DMS153 treated with DMSO at 0.1 percent for 48 hours (cell line): ENCODE measurements at regions not wholly inside any gene's neighbourhood (a gene's known extent, or its start where the extent isn't known, plus 50 kb on each side); places are given as distances from the start of the nearest gene placed in this dataset.
A peak's percentile ranks its signal among the peaks of the same experiment; 100 is the strongest.
"Not testable (repeated sequence)": the region's sequence is repeated elsewhere in the genome, so short reads cannot be mapped to it uniquely, and the experiment has no call there.

ENCODE experiments used
- DNase-seq: peaks from one replicate; lab custom pipeline; 2025; ENCODE audit not compliant: unreplicated experiment; lab: John Stamatoyannopoulos, UW

GRCh38 chr20:60095456-60095855 lies 137.2 kb downstream of the CDH26 start:
- peak; percentile 62 for DNase-seq

- no peak for DNase-seq
Measured at GRCh38 chr20:60096166-60096565, 137.9 kb downstream of the CDH26 start.

- DNase-seq, result no peak
Measured at GRCh38 chr20:60097285-60097684, 139.1 kb downstream of the CDH26 start.

- no peak for DNase-seq
Measured at GRCh38 chr20:60100780-60101179, 142.6 kb downstream of the CDH26 start.

- no peak for DNase-seq
Measured at GRCh38 chr20:60101201-60101890, 143.1 kb downstream of the CDH26 start.

- no peak for DNase-seq
Measured at GRCh38 chr20:60101891-60102281, 143.7 kb downstream of the CDH26 start.

- no peak for DNase-seq
Measured at GRCh38 chr20:60102665-60103210, 144.5 kb downstream of the CDH26 start.

GRCh38 chr20:60104993-60105803 lies 147.0 kb downstream of the CDH26 start:
- DNase-seq, result no peak

GRCh38 chr20:60106186-60106585 lies 148.0 kb downstream of the CDH26 start:
- DNase-seq, result not testable (repeated sequence)

- no peak for DNase-seq
Measured at GRCh38 chr20:60107621-60108390, 149.6 kb downstream of the CDH26 start.

- no peak for DNase-seq
Measured at GRCh38 chr20:60108397-60108796, 150.2 kb downstream of the CDH26 start.

- DNase-seq, result no peak
Measured at GRCh38 chr20:60113024-60113724, 155.0 kb downstream of the CDH26 start.

- DNase-seq, result no peak
Measured at GRCh38 chr20:60113771-60114170, 155.5 kb downstream of the CDH26 start.

GRCh38 chr20:60115451-60115850 lies 157.2 kb downstream of the CDH26 start:
- no peak for DNase-seq

GRCh38 chr20:60116128-60116909 lies 158.1 kb downstream of the CDH26 start:
- no peak for DNase-seq

- no peak for DNase-seq
Measured at GRCh38 chr20:60117065-60117464, 158.8 kb downstream of the CDH26 start.

- no peak for DNase-seq
Measured at GRCh38 chr20:60121903-60122302, 163.7 kb downstream of the CDH26 start.

- DNase-seq, result no peak
Measured at GRCh38 chr20:60122671-60123070, 164.4 kb downstream of the CDH26 start.

GRCh38 chr20:60123096-60123495 lies 164.9 kb downstream of the CDH26 start:
- no peak for DNase-seq

- no peak for DNase-seq
Measured at GRCh38 chr20:60123652-60124051, 165.4 kb downstream of the CDH26 start.
